ENCODE measurements at regions not wholly inside any gene's neighbourhood (a gene's known extent, or its start where the extent isn't known, plus 50 kb on each side); places are given as distances from the start of the nearest gene placed in this dataset.
"Not testable (repeated sequence)": the region's sequence is repeated elsewhere in the genome, so short reads cannot be mapped to it uniquely, and the experiment has no call there.

- in situ Hi-C loops (cut with MboI; ENCODE audit: low sequenced_read_pairs) = no loop called here
Observed at GRCh38 chr12:38016602-38017001, 300.0 kb upstream of the ALG10B start.

DNA sequence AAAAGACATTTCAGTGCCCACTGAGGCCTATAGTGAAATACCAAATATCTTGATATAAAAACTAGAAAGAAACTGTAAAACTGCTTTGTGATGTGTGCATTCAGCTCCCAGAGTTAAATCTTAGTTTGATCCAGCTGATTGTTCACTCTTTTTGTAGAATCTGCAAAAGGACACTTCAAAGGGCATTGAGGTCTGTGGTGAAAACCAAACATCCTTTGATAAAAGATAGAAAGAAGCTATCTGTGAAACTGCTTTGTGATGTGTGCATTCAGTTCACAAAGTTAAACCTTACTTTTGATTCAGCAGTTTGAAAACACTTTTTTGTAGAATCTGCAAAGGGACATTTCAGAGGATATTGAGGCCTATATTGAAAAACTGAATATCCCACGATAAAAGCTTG, 290.7 kb upstream of the ALG10B start:
- in situ Hi-C loops (cut with MboI; ENCODE audit: low sequenced_read_pairs) = no loop called here

GRCh38 chr12:38053113-38053512, 263.5 kb upstream of the ALG10B start:
- in situ Hi-C loops (cut with MboI; ENCODE audit: low sequenced_read_pairs) = no loop called here

DNA sequence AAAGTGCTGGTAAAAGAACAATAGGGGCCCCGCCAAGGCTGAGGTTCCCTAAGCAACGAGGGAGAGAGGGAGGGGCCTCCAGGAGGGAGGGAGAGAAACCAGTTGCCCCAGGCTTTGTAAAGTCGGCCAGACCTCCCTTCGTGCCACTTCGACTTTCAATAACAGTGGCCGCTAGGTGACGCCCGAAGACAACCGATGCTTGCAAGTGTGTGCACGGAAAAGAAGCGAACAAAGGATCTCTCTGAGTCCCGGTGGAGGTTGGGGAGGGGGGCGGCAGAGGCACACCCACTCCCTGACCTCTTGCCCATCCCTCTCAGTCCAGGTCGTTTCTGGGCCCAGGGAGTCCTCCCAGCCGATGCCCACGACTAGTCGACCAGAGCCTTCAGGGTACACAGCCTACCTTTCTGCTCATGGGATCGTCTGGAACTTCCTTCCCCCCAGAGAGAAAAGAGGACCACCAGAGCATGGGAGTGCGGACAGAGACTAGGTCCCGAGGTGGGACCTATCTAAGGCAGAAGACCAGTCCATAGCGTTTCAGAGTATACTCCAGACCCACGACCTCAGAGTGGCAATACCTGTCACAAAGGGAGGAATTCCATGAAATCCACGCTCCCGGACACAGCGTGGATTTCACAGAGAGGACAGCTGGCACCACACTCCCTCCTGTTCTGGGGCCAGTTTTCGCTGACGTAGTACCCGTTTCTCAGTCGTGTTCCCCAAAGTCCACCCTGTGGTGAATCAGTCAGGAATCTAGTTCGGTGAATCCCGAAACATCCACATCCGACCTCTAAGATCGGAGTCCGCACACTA, 262.7 kb upstream of the ALG10B start:
- in situ Hi-C loops (cut with MboI; ENCODE audit: low sequenced_read_pairs) = no loop called here

- in situ Hi-C loops (cut with MboI; ENCODE audit: low sequenced_read_pairs) = no loop called here
Observed at GRCh38 chr12:38056701-38057689, 259.6 kb upstream of the ALG10B start.

DNA sequence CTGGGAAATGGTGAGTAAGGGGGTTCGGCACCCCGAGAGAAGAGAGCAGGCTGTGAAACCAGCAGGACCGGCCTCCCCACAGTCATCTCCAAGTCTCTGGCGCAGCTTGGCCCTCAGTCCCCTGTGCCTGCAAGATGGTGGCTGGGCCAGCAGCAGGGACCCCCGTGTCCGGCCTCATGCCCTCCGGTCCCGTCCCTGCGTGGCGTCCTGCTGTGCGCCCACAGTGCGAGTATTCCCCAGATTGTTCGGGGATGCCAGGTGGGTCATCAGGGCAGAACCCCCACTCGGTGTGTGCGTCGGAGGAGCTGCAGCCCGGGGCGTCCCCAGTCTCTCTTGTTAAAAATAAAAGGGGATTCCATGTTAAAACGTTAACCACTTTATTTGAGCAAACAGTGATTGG, 216.9 kb upstream of the ALG10B start:
- in situ Hi-C loops (cut with MboI; ENCODE audit: low sequenced_read_pairs) = no loop called here

DNA sequence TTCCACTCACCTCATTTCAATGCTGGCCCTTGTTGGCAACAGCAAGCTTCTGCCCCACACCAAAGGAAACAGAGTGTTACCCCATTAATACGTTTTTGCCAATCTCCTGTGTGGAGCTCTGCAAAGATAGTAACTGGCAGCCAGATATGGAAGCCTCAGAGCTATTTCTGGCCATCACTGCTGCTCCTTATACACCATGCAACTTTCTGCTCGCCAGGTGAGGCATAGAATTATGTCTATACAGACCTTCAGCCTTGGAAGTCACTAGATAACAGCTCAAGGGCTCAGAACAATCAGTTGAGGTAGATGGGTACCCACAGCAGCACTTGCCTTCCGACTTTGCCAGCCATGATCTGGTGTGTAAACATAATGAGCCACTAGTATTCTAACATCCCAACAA, 214.8 kb upstream of the ALG10B start:
- in situ Hi-C loops (cut with MboI; ENCODE audit: low sequenced_read_pairs) = no loop called here

DNA sequence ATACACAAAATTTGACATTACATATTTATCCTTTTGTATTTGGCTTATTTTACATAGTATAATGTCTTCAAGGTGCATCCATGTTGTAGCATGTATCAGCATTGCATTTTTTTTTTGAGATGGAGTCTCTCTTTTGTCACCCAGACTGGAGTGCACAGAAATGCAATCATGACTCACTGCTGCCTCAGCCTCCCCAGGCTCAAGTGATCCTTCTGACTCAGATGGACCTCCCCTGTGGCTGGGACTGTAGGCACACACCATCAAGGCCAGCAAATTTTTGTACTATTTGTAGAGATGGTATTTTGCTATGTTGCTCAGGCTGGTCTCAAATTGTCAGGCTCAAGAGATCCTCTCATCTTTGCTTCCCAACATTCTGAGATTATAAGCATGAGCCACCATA, 214.4 kb upstream of the ALG10B start:
- in situ Hi-C loops (cut with MboI; ENCODE audit: low sequenced_read_pairs) = no loop called here

GRCh38 chr12:38110026-38110699, 206.4 kb upstream of the ALG10B start:
- in situ Hi-C loops (cut with MboI; ENCODE audit: low sequenced_read_pairs) = no loop called here

- in situ Hi-C loops (cut with MboI; ENCODE audit: low sequenced_read_pairs) = no loop called here
Observed at GRCh38 chr12:38113991-38114390, 202.6 kb upstream of the ALG10B start.

DNA sequence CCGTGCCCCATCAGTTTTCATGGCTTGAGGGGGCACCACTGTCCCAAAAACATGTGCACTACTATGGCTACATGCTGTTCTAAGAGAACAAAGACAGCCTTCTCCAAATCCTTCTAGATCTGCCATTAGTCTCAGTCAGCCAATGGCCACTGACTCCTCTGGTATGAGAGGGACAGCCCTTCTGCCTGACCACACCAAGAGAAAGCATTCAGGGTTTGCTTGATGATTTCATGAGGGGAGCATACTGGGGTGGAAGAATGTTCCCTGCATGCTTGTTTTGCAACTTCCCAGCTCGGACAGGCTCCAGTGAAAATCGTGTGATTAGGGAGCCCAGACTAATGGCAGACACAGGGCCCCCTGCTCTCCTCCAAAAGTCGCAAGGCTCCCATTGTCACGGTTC, 199.6 kb upstream of the ALG10B start:
- in situ Hi-C loops (cut with MboI; ENCODE audit: low sequenced_read_pairs) = no loop called here

DNA sequence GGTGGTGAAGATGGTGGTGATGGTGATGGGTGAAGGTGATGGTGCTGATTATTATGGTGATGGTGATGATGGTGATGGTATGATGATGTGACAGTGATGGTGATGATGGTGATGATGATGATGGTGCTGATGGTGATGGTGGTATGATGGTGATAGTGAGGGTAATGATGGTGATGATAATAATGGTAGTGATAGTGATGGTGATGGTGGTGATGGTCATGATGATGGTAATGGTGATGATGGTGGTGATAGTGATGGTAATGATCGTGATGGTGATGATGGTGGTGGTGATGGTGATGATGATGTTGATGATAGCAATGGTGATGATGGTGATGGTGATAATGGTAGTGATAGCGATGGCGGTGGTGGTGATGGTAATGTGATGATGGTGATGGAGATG, 197.9 kb upstream of the ALG10B start:
- in situ Hi-C loops (cut with MboI; ENCODE audit: low sequenced_read_pairs) = no loop called here

GRCh38 chr12:38120438-38120837, 196.1 kb upstream of the ALG10B start:
- in situ Hi-C loops (cut with MboI; ENCODE audit: low sequenced_read_pairs) = no loop called here

GRCh38 chr12:38123028-38123427, 193.5 kb upstream of the ALG10B start:
- in situ Hi-C loops (cut with MboI; ENCODE audit: low sequenced_read_pairs) = not testable (repeated sequence)

DNA sequence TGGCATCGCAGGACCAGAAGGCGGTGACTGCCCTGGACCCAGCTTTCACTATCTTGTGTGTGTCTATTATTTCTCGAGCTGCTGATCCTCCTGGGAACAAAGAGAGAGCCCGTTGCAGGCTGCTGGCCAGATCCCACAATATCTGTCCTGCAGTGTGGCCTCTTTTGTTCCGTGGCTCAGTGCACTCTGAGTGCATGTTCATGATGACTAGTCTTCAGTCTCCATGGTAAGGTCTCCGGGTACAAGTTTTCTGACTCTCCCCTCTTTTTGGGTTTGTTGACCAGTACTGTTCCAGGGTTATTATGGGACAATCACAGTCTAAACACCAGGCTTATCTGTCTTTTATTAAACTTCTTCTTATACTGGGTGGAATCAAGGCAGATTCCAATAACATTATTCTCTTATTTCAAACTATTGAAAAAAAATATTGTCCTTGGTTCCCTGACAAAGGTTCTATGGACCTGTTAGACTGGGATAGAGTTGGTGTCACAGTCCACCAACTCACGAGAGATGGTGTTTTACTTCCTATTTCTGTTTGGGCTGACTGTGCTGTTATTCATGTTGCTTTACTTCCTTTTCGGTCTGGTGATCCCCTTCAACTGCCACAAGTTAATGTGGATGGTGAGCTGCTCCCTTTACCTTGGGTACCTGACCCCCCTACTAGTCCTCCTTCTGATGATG, 192.9 kb upstream of the ALG10B start:
- in situ Hi-C loops (cut with MboI; ENCODE audit: low sequenced_read_pairs) = no loop called here

- in situ Hi-C loops (cut with MboI; ENCODE audit: low sequenced_read_pairs) = loop anchor here (25.0 kb wide), 1 partner anchor 988 kb away; no protein-coding TSS in a partner anchor
Observed at GRCh38 chr12:38124247-38125012, 192.1 kb upstream of the ALG10B start.

- in situ Hi-C loops (cut with MboI; ENCODE audit: low sequenced_read_pairs) = loop anchor here (10.0 to 25.0 kb wide), 2 partner anchors 183 to 980 kb away; partner anchors contain the start of gene ALG10B
Observed at GRCh38 chr12:38132139-38132538, 184.4 kb upstream of the ALG10B start.

DNA sequence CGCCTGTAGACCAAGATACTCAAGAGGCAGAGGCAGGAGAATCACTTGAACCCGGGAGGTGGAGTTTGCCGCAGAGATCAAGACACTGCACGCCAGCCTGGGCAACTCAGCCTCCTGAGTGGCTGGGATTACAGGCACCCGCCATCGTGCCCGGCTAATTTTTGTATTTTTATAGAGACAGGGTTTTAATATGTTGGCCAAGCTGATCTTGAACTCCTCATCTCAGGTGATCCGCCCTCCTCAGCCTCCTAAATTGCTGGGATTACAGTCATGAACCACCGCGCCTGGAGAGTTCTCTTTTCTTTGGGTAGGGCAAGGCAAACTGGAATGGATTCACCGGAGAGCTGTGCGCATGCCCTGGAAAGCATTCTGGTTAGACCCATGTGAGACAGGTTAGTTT, 179.3 kb upstream of the ALG10B start:
- in situ Hi-C loops (cut with MboI; ENCODE audit: low sequenced_read_pairs) = loop anchor here (10.0 to 25.0 kb wide), 2 partner anchors 178 to 975 kb away; partner anchors contain the start of gene ALG10B

GRCh38 chr12:38137716-38138115, 178.9 kb upstream of the ALG10B start:
- in situ Hi-C loops (cut with MboI; ENCODE audit: low sequenced_read_pairs) = loop anchor here (10.0 to 25.0 kb wide), 2 partner anchors 177 to 975 kb away; partner anchors contain the start of gene ALG10B

Measured in HL-60/S4 (cell line).